Gastroesophageal sphincter (tissue), 4 donors: ENCODE measurements at regions not wholly inside any gene's neighbourhood (a gene's known extent, or its start where the extent isn't known, plus 50 kb on each side); places are given as distances from the start of the nearest gene placed in this dataset.
A peak's percentile ranks its signal among the peaks of the same experiment; 100 is the strongest.

Experiments
- ATAC-seq: fragments of 150-250 bp; one replicate; pipeline ENCODE4 v1.9.1; 2016; ENCODE audit warnings: mild to moderate bottlenecking, moderate library complexity
- H3K27ac ChIP-seq, 4 donors: fragments of 200-600 bp; sonication (generic) in 3 of 4; 1 replicate in 3 of 4; 2 replicates in 1 of 4; pipeline ENCODE4 v1.5.1; 2016 to 2019
- H3K27me3 ChIP-seq: fragments of 200-600 bp; sonication (generic); one replicate; pipeline ENCODE4 v1.5.1; 2019
- H3K36me3 ChIP-seq, 2 donors: fragments of 200-600 bp; sonication (generic); one replicate each; pipeline ENCODE4 v1.5.1; 2019; ENCODE audit warnings: control low read depth in 1 of 2
- H3K4me1 ChIP-seq, 3 donors: fragments of 200-600 bp; sonication (generic); 1 replicate in 2 of 3; 2 replicates in 1 of 3; pipeline ENCODE4 v1.5.1; 2016 to 2019; ENCODE audit warnings: control low read depth in 2 of 3
- H3K4me3 ChIP-seq, 2 donors: fragments of 200-600 bp; sonication (generic); one replicate each; pipeline ENCODE4 v1.5.1; 2019; ENCODE audit warnings: mild to moderate bottlenecking in 1 of 2, moderate library complexity in 1 of 2
- H3K9me3 ChIP-seq, 3 donors: fragments of 200-600 bp; sonication (generic); one replicate each; pipeline ENCODE4 v1.5.1; 2017 to 2019; ENCODE audit warnings: control low read depth in 2 of 3
- EP300 ChIP-seq: sonication (generic); formaldehyde crosslinking; IDR thresholded peaks from one replicate; pipeline ENCODE4 v1.6.1; 2017; ENCODE audit warnings: antibody characterized with exemption, mild to moderate bottlenecking
- POLR2A ChIP-seq, 2 donors: fragments of 450-650 bp; IDR thresholded peaks; one replicate each; pipeline ENCODE4 v1.6.1; 2017; ENCODE audit warnings: antibody characterized with exemption in 2 of 2, mild to moderate bottlenecking in 2 of 2, moderate library complexity in 1 of 2
- POLR2AphosphoS5 ChIP-seq: sonication (generic); formaldehyde crosslinking; IDR thresholded peaks from one replicate; pipeline ENCODE4 v1.6.1; 2017; ENCODE audit warnings: antibody characterized with exemption
- WGBS, 2 donors: methylation state at CpG; one replicate each; pipeline ENCODE4 v1.1.5; 2018; ENCODE audit warnings: low coverage in 1 of 2; 5-methylcytosine and 5-hydroxymethylcytosine counted together
- TF ChIP-seq, protein P1 (sequence below), 4 experiments: fragments of 200-600 bp in 2 of 4; fragments of 450-650 bp in 2 of 4; sonication (generic) in 1 of 4; IDR thresholded peaks; one replicate each; pipeline ENCODE4 v1.5.1; 2017 to 2019; ENCODE audit warnings: antibody characterized with exemption in 4 of 4, mild to moderate bottlenecking in 2 of 4, moderate library complexity in 2 of 4

DNA sequence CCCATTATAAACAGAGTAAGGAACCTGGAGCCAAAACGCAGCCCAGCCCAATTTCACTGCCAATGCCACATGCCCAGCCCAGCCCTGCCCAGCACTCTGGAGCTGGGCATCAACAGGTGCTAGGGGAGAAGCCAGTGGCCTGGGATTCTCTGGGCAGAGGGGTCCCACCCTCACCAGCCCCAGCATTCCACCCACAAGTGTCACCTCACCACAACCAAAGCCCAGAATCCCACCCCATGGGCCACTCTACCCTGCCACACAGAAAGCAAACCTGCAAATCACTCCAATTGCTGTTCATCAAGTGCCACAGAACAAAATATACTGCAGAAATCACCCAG is 102.5 kb upstream of the CDH5 start:
- WGBS, 2 donors, result no CpG with 5 or more reads among the region's 1 CpG

DNA sequence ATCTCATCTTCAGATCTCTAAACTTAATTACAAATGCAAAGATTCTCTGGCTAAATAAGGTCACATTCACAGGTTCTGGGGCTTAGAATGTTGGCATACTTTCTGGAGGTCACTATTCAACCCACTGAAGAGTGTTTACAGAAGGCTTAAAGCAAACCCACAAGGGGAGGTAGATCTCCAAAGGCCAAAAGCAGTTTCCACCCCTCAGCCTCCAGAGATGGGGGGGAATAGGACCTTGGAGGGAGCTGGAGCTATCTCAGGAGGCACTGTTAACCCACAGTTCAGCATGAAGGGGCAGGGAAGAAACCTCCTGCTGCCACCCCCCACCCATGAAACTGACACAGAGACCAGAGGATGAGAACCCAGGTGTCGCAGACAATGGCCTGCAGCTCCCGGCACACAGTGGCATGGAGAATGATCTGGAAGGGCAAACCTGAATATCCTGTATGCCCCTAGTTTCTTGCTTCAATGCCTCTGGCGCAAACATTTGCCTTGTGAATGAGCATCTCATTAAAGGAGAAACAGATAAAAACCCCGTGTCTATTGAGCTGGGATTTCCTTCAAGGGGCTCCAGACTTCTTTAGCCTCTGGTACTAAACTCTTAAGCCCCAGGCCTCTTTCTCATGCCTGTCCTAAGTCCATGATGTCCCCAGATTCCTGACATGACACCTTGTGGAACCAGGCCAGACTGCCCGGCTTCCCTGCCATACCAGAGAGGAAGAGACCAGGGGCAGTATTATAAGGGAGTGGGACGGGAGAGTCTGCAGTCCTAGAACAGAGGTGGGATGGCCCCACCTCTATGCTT is 103.1 kb upstream of the CDH5 start:
- WGBS, 2 donors, result 100% methylated on average over 1 to 3 of the region's 6 CpGs
- H3K36me3 ChIP-seq, result no peaks in the 10 kb centered on the region
- no peaks in the 10 kb centered on the region for H3K9me3 ChIP-seq
- no peaks in the 10 kb centered on the region for H3K27me3 ChIP-seq
- peak overlapping the region in 3 of 4 donors; percentile 10 to 57 (median 45) for H3K27ac ChIP-seq
- no peak for TF ChIP-seq POLR2A (IDR thresholded peaks at IDR 0.05)
- TF ChIP-seq POLR2AphosphoS5, result peak; percentile 20
- TF ChIP-seq, protein P1, sequence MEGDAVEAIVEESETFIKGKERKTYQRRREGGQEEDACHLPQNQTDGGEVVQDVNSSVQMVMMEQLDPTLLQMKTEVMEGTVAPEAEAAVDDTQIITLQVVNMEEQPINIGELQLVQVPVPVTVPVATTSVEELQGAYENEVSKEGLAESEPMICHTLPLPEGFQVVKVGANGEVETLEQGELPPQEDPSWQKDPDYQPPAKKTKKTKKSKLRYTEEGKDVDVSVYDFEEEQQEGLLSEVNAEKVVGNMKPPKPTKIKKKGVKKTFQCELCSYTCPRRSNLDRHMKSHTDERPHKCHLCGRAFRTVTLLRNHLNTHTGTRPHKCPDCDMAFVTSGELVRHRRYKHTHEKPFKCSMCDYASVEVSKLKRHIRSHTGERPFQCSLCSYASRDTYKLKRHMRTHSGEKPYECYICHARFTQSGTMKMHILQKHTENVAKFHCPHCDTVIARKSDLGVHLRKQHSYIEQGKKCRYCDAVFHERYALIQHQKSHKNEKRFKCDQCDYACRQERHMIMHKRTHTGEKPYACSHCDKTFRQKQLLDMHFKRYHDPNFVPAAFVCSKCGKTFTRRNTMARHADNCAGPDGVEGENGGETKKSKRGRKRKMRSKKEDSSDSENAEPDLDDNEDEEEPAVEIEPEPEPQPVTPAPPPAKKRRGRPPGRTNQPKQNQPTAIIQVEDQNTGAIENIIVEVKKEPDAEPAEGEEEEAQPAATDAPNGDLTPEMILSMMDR (IDR thresholded peaks at IDR 0.05), result no peak
- no peak for TF ChIP-seq EP300
- H3K4me1 ChIP-seq, result peaks cover 0 to 56% (median 22%) of the 10 kb centered on the region in 3 donors
- ATAC-seq, result no peak
- no peak overlapping the region for H3K4me3 ChIP-seq

More for the DNA sequence above, 102.5 kb upstream of the CDH5 start:
- no peaks in the 10 kb centered on the region for H3K27me3 ChIP-seq
- no peaks in the 10 kb centered on the region for H3K9me3 ChIP-seq
- H3K36me3 ChIP-seq, result no peaks in the 10 kb centered on the region
- H3K4me1 ChIP-seq, result peaks cover 0 to 60% (median 22%) of the 10 kb centered on the region in 3 donors
- ATAC-seq, result no peak
- H3K27ac ChIP-seq, result peak overlapping the region in 1 of 4 donors; percentile 45
- TF ChIP-seq POLR2A (IDR thresholded peaks at IDR 0.05), result no peak
- TF ChIP-seq, protein P1 (IDR thresholded peaks at IDR 0.05), result no peak
- no peak for TF ChIP-seq POLR2AphosphoS5
- no peak for TF ChIP-seq EP300
- H3K4me3 ChIP-seq, result no peak overlapping the region

DNA sequence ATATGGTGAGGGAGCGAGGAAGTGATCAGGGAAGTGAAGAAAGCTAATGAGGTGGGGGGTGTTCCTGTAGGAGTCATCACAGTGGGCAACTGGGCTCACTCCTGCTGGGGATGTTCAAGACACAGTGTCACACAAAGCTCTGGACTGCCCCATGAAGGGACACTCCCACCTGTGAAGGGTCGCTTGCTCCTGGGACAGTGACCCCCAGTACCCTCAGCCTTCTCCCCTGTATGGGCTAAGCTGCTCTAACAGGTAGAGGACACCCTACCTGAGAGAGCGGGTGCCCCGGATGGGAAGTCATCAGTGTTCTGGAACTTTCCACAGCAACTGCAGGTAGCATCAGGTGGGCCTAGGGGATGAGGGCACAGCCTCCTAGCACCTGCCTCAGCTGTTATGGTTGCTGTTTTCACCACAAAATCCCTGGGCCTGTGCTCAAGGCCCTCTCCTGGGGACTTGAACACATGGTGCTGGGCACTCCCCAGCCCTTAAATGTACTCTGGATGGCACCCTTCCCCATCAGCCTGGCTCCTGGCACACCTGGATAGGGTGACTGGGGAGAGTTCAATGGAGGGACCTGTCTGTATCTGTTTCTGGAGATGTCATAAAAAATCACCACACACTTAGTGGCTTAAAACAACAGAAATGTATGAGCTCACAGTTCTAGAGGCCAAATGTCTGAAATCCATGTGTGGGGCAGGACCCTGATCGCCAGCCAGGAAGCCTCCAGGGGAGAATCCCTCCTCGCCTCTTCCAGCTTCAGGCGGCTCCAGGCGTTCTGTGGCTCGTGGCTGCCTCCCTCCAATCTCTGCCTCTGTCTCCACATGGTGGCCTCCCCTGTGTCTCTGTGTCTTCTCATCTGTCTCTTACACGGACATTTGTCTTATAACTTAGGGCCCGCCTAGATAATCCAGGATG is 104.0 kb upstream of the CDH5 start:
- Histone ChIP-seq H3K27ac (peak overlapping the region in 2 of 4 donors; percentile 45 to 57), H3K4me1 (peaks cover 0 to 48% (median 22%) of the 10 kb centered on the region in 3 donors), H3K9me3 (no peaks in the 10 kb centered on the region), H3K4me3 (no peak overlapping the region), H3K27me3 (no peaks in the 10 kb centered on the region), H3K36me3 (no peaks in the 10 kb centered on the region)
- TF ChIP-seq POLR2A (IDR thresholded peaks at IDR 0.05), result no peak
- TF ChIP-seq, protein P1 (IDR thresholded peaks at IDR 0.05), result no peak
- no peak for TF ChIP-seq POLR2AphosphoS5
- TF ChIP-seq EP300, result no peak
- 38 to 68% methylated on average over 7 to 8 of the region's 11 CpGs for WGBS, 2 donors
- ATAC-seq, result peak; percentile 39

DNA sequence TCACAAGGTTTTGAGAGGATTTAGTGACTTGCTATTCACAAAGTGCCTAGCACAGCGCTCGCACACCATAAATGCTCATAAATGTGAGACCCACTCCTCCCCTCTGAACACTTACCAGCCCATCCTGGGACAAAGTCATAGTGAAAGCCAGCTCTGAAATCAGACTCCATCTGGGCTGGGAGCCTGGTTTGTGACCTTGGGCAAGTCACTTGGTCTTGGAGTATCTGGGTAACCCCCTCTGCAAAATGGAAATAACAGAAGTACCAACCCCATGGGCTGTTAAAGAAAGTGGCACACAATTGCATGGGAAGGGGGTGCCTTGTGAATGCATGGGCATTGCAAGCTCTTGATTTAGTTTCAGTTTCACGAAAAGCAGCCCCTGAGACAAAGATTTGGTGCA is 104.7 kb upstream of the CDH5 start:
- peaks cover 0 to 41% (median 20%) of the 10 kb centered on the region in 3 donors for H3K4me1 ChIP-seq

More for the DNA sequence above, 104.7 kb upstream of the CDH5 start:
- WGBS, 2 donors, result 89 to 96% methylated on average over 1 to 3 of the region's 3 CpGs
- Histone ChIP-seq H3K4me3 (no peak overlapping the region), H3K27me3 (no peaks in the 10 kb centered on the region), H3K9me3 (no peaks in the 10 kb centered on the region), H3K36me3 (no peaks in the 10 kb centered on the region), H3K27ac (no peak overlapping the region)
- ATAC-seq, result no peak
- TF ChIP-seq, protein P1 (IDR thresholded peaks at IDR 0.05), result no peak
- TF ChIP-seq POLR2A (IDR thresholded peaks at IDR 0.05) (no peak), EP300 (no peak), POLR2AphosphoS5 (no peak)
